PC-9 (cell line): ENCODE measurements at regions not wholly inside any gene's neighbourhood (a gene's known extent, or its start where the extent isn't known, plus 50 kb on each side); places are given as distances from the start of the nearest gene placed in this dataset.
"Not testable (repeated sequence)": the region's sequence is repeated elsewhere in the genome, so short reads cannot be mapped to it uniquely, and the experiment has no call there.

ENCODE experiments used
- BruUV-seq: library from RNA; stranded (reverse); fragments of 400-500 nt; replicated peaks from 2 replicates; lab custom pipeline; 2021; lab: Mats Ljungman, UMichigan
- CTCF ChIA-PET: fragments of 300-600 bp; sonication (Branson Sonifier 250); formaldehyde crosslinking; loops from one replicate; lab custom pipeline; 2022; ENCODE audit warnings: antibody characterized with exemption; lab: Charles Lee
- POLR2A ChIA-PET: fragments of 300-600 bp; sonication (Branson Sonifier 250); formaldehyde crosslinking; loops from one replicate; lab custom pipeline; 2022; ENCODE audit warnings: antibody characterized with exemption; ENCODE audit not compliant: unreplicated experiment; lab: Charles Lee
- DNase-seq, 2 experiments: peaks; one replicate each; pipeline versions ENCODE4 v3.0.0 to v3.0.0-alpha.2; 2015 to 2022; ENCODE audit warnings: mixed read lengths in 1 of 2
- H2AFZ ChIP-seq: fragments of 200-600 bp; sonication (generic); 2 replicates; pipeline ENCODE4 v1.8.1; 2017; ENCODE audit warnings: antibody characterized with exemption
- H3F3A ChIP-seq: fragments of 200-600 bp; sonication (generic); 2 replicates; pipeline ENCODE4 v1.8.1; 2017; ENCODE audit warnings: antibody characterized with exemption, mild to moderate bottlenecking, low read depth; ENCODE audit not compliant: insufficient read depth
- H3K27ac ChIP-seq: fragments of 200-600 bp; sonication (generic); 2 replicates; pipeline ENCODE4 v1.6.1; 2016; ENCODE audit warnings: mixed run types
- H3K27me3 ChIP-seq: fragments of 200-600 bp; sonication (generic); 2 replicates; pipeline ENCODE4 v1.6.1; 2016; ENCODE audit warnings: low read depth, mixed run types; ENCODE audit not compliant: insufficient read depth
- H3K36me3 ChIP-seq: fragments of 200-600 bp; sonication (generic); 2 replicates; pipeline ENCODE4 v1.6.1; 2016; ENCODE audit warnings: low read depth, mixed run types
- H3K4me1 ChIP-seq: fragments of 200-600 bp; sonication (generic); replicated peaks from 2 replicates; pipeline ENCODE4 v1.6.1; 2016; ENCODE audit warnings: mixed run types; ENCODE audit not compliant: insufficient read depth
- H3K4me2 ChIP-seq: fragments of 200-600 bp; sonication (generic); 2 replicates; pipeline ENCODE4 v1.6.1; 2017; ENCODE audit warnings: mixed run types
- H3K4me3 ChIP-seq: fragments of 200-600 bp; sonication (generic); 2 replicates; pipeline ENCODE4 v1.6.1; 2016; ENCODE audit warnings: mixed run types
- H3K79me2 ChIP-seq: fragments of 200-600 bp; sonication (generic); 2 replicates; pipeline ENCODE4 v1.6.1; 2017; ENCODE audit warnings: low read depth, mixed run types
- H3K9me2 ChIP-seq: fragments of 200-600 bp; sonication (generic); 2 replicates; pipeline ENCODE4 v1.8.1; 2017; ENCODE audit warnings: mild to moderate bottlenecking; ENCODE audit not compliant: insufficient read depth
- H3K9me3 ChIP-seq: fragments of 200-600 bp; sonication (generic); 2 replicates; pipeline ENCODE4 v1.8.1; 2016; ENCODE audit warnings: low read depth; ENCODE audit not compliant: insufficient read depth
- H4K20me1 ChIP-seq: fragments of 200-600 bp; sonication (generic); 2 replicates; pipeline ENCODE4 v1.8.1; 2017; ENCODE audit not compliant: insufficient read depth
- EZH2 ChIP-seq: fragments of 200-600 bp; sonication (generic); IDR thresholded peaks from 2 replicates; pipeline ENCODE4 v1.8.0; 2017; ENCODE audit warnings: antibody characterized with exemption, low read depth
- intact Hi-C: fragments of 100-400 bp; cut with micrococcal nuclease; formaldehyde crosslinking; loops from one replicate; pipeline ENCODE4 v1.10.0; 2022; ENCODE audit not compliant: unreplicated experiment
- TF ChIP-seq, protein P1 (sequence below): fragments of 200-600 bp; sonication (generic); conservative IDR thresholded peaks from 2 replicates; pipeline ENCODE4 v1.6.1; 2017; ENCODE audit warnings: mixed run types, antibody characterized with exemption, mild to moderate bottlenecking, moderate library complexity

DNA sequence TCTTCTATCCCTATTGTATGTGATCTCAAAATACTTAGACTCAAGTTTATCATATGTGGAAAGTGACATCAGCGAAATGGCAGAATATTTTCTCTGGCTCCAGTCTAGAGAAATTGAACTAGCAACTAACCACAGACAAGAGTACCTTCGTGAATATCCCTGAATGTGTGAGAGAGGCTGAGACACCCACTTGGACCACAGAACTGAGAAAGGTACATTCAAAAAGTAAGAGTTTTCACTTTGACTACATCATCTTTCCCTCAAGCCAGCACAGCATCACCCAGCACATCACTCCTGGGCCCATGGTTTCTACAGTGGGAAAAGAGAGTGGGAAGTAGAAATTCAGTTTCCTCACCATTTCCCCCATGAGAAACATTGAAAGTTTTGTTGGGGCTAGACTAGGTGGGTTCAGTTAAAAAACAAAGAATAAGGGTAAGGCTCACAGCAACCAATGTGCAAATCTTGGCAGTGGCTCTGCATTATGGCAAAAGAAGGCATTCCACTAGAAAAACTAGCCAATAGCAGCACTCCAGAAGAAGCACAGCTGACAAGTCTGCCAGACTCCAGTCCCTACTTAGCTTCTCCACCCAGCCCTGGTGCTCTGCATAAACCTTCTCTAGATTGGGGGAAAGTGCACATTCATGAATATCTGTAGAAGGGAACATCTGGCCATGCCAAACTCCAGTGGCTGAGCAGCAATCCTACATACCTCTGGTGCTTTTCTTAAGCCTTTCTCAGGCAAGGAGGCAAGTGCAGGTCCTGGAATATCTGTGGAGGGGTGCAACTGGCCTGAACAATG lies 225.6 kb upstream of the VLDLR start:
- no peak for DNase-seq
- POLR2A ChIA-PET, result no interaction called here
- H3K4me1 ChIP-seq, result no peaks in the 10 kb centered on the region
- H3F3A ChIP-seq, result no peaks in the 10 kb centered on the region
- no peaks in the 10 kb centered on the region for H3K9me3 ChIP-seq
- H3K27ac ChIP-seq, result no peak overlapping the region
- H3K27me3 ChIP-seq, result no peaks in the 10 kb centered on the region
- CTCF ChIA-PET, result no interaction called here
- H3K79me2 ChIP-seq, result no peaks in the 10 kb centered on the region
- H3K4me2 ChIP-seq, result no peak overlapping the region
- H3K9me2 ChIP-seq, result no peaks in the 10 kb centered on the region
- no peak overlapping the region for H3K4me3 ChIP-seq
- no peak for TF ChIP-seq EZH2
- TF ChIP-seq, protein P1, sequence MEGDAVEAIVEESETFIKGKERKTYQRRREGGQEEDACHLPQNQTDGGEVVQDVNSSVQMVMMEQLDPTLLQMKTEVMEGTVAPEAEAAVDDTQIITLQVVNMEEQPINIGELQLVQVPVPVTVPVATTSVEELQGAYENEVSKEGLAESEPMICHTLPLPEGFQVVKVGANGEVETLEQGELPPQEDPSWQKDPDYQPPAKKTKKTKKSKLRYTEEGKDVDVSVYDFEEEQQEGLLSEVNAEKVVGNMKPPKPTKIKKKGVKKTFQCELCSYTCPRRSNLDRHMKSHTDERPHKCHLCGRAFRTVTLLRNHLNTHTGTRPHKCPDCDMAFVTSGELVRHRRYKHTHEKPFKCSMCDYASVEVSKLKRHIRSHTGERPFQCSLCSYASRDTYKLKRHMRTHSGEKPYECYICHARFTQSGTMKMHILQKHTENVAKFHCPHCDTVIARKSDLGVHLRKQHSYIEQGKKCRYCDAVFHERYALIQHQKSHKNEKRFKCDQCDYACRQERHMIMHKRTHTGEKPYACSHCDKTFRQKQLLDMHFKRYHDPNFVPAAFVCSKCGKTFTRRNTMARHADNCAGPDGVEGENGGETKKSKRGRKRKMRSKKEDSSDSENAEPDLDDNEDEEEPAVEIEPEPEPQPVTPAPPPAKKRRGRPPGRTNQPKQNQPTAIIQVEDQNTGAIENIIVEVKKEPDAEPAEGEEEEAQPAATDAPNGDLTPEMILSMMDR, result no peak
- H3K36me3 ChIP-seq, result no peaks in the 10 kb centered on the region
- BruUV-seq, result no TSS peak
- no peaks in the 10 kb centered on the region for H4K20me1 ChIP-seq
- intact Hi-C loops, result no loop called here
- no peak overlapping the region for H2AFZ ChIP-seq

- Histone ChIP-seq H3K9me3 (no peaks in the 10 kb centered on the region), H3K27ac (no peak overlapping the region), H2AFZ (no peak overlapping the region), H3K36me3 (no peaks in the 10 kb centered on the region), H3K4me1 (no peaks in the 10 kb centered on the region), H3K79me2 (no peaks in the 10 kb centered on the region), H3K4me2 (no peak overlapping the region), H3K27me3 (no peaks in the 10 kb centered on the region), H3K4me3 (no peak overlapping the region), H4K20me1 (no peaks in the 10 kb centered on the region), H3K9me2 (no peaks in the 10 kb centered on the region), H3F3A (no peaks in the 10 kb centered on the region)
- CTCF ChIA-PET, result no interaction called here
- no TSS peak for BruUV-seq
- POLR2A ChIA-PET, result no interaction called here
- TF ChIP-seq EZH2, result no peak
- TF ChIP-seq, protein P1, result no peak
- DNase-seq, result no peak
- intact Hi-C loops, result no loop called here
Observed at GRCh38 chr9:2396622-2397285, 224.8 kb upstream of the VLDLR start.

- H2AFZ ChIP-seq, DNase-seq, intact Hi-C loops, CTCF ChIA-PET, H3K79me2 ChIP-seq, H3K36me3 ChIP-seq, H3K4me1 ChIP-seq, H3K27me3 ChIP-seq, H3K9me2 ChIP-seq, H3K4me2 ChIP-seq, H3F3A ChIP-seq, POLR2A ChIA-PET, BruUV-seq, H3K9me3 ChIP-seq, H3K4me3 ChIP-seq, H3K27ac ChIP-seq, H4K20me1 ChIP-seq: not testable (repeated sequence)
Observed at GRCh38 chr9:2397875-2398274, 223.7 kb upstream of the VLDLR start.

DNA sequence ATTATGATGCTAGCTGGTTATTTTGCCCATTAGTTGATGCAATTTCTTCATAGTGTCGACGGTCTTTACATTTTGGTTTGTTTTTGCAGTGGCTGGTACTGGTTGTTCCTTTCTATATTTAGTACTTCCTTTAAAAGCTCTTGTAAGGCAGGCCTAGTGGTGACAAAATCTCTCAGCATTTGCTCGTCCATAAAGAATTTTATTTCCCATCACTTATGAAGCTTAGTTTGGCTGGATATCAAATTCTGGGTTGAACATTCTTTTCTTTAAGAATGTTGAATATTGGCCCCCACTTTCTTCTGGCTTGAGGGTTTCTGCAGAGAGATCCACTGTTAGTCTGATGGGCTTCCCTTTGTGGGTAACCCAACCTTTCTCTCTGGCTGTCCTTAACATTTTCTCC lies 219.8 kb upstream of the VLDLR start:
- H3K9me2 ChIP-seq, POLR2A ChIA-PET, H4K20me1 ChIP-seq: not testable (repeated sequence)

More for the DNA sequence above, 219.8 kb upstream of the VLDLR start:
- H3K4me1 ChIP-seq, H3K4me2 ChIP-seq, intact Hi-C loops, H3K27me3 ChIP-seq, H3K79me2 ChIP-seq, H3F3A ChIP-seq, H2AFZ ChIP-seq, BruUV-seq, H3K27ac ChIP-seq, CTCF ChIA-PET, H3K36me3 ChIP-seq, H3K9me3 ChIP-seq, H3K4me3 ChIP-seq, DNase-seq: not testable (repeated sequence)
